Thymus (tissue), 11 donors: ENCODE measurements at regions not wholly inside any gene's neighbourhood (a gene's known extent, or its start where the extent isn't known, plus 50 kb on each side); places are given as distances from the start of the nearest gene placed in this dataset.

Source experiments
- DNase-seq, 9 donors: peaks; one replicate each; pipeline ENCODE4 v3.0.0-alpha.2; 2013; ENCODE audit warnings: low spot score in 9 of 9, low read depth in 6 of 9, missing footprints in 1 of 9
- H3K27ac ChIP-seq, 2 donors: one replicate each; pipeline ENCODE4 v1.5.1; 2013; ENCODE audit warnings: control low read depth in 1 of 2, low read depth in 1 of 2, low read length in 1 of 2, mild to moderate bottlenecking in 1 of 2, moderate library complexity in 1 of 2
- H3K27me3 ChIP-seq, 2 donors: one replicate each; pipeline ENCODE4 v1.5.1; 2013; ENCODE audit warnings: low read length in 1 of 2; ENCODE audit not compliant: control insufficient read depth in 2 of 2, insufficient read depth in 1 of 2
- H3K36me3 ChIP-seq, 2 donors: one replicate each; pipeline ENCODE4 v1.5.1; 2013; ENCODE audit warnings: low read length in 1 of 2, mild to moderate bottlenecking in 1 of 2, moderate library complexity in 1 of 2; ENCODE audit not compliant: control insufficient read depth in 2 of 2, insufficient read depth in 2 of 2
- H3K4me1 ChIP-seq, 2 donors: one replicate each; pipeline ENCODE4 v1.5.1; 2013; ENCODE audit warnings: low read length in 2 of 2; ENCODE audit not compliant: control insufficient read depth in 2 of 2, insufficient read depth in 2 of 2
- H3K4me3 ChIP-seq, 2 donors: one replicate each; pipeline ENCODE4 v1.5.1; 2013; ENCODE audit warnings: low read length in 2 of 2, control low read depth in 1 of 2, mild to moderate bottlenecking in 1 of 2
- H3K9me3 ChIP-seq, 2 donors: one replicate each; pipeline ENCODE4 v1.5.1; 2013; ENCODE audit warnings: low read length in 1 of 2, mild to moderate bottlenecking in 1 of 2; ENCODE audit not compliant: control insufficient read depth in 2 of 2, insufficient read depth in 1 of 2
- WGBS: extraction: QIAGEN DNeasy Blood & Tissue Kit; methylation state at CpG from one replicate; pipeline ENCODE4 v1.1.7; 2013; 5-methylcytosine and 5-hydroxymethylcytosine counted together
- donor health status: healthy.

- 96% methylated on average over 6 of the region's 6 CpGs for WGBS
- DNase-seq: no peak
- H3K4me1 ChIP-seq: no peaks in the 10 kb centered on the region
- H3K4me3 ChIP-seq: no peak overlapping the region
- no peaks in the 10 kb centered on the region for H3K9me3 ChIP-seq
- no peaks in the 10 kb centered on the region for H3K36me3 ChIP-seq
- no peak overlapping the region for H3K27ac ChIP-seq
- H3K27me3 ChIP-seq: no peaks in the 10 kb centered on the region
These were observed 82.2 kb upstream of the APC start for GRCh38 chr5:112655513-112655912.

GRCh38 chr5:112656451-112656850 is 81.2 kb upstream of the APC start:
- WGBS: 98% methylated on average over 2 of the region's 2 CpGs
- no peak for DNase-seq
- Histone ChIP-seq H3K27me3 (no peaks in the 10 kb centered on the region), H3K4me3 (no peak overlapping the region), H3K27ac (no peak overlapping the region), H3K9me3 (no peaks in the 10 kb centered on the region), H3K4me1 (no peaks in the 10 kb centered on the region), H3K36me3 (no peaks in the 10 kb centered on the region)

GRCh38 chr5:112657804-112658203 is 79.9 kb upstream of the APC start:
- 89% methylated on average over 3 of the region's 3 CpGs for WGBS
- H3K27ac ChIP-seq: no peak overlapping the region

GRCh38 chr5:112660359-112660758 is 77.3 kb upstream of the APC start:
- Histone ChIP-seq H3K27me3 (no peaks in the 10 kb centered on the region), H3K27ac (no peak overlapping the region), H3K9me3 (no peaks in the 10 kb centered on the region), H3K4me1 (no peaks in the 10 kb centered on the region), H3K36me3 (no peaks in the 10 kb centered on the region), H3K4me3 (no peak overlapping the region)
- no peak for DNase-seq
- 98% methylated on average over 1 of the region's 1 CpG for WGBS

More at GRCh38 chr5:112657804-112658203, 79.9 kb upstream of the APC start:
- Histone ChIP-seq H3K9me3 (no peaks in the 10 kb centered on the region), H3K4me3 (no peak overlapping the region), H3K36me3 (no peaks in the 10 kb centered on the region), H3K27me3 (no peaks in the 10 kb centered on the region), H3K4me1 (no peaks in the 10 kb centered on the region)
- no peak for DNase-seq

GRCh38 chr5:112663146-112663545 is 74.5 kb upstream of the APC start:
- H3K27ac ChIP-seq: no peak overlapping the region
- no peak for DNase-seq
- no peaks in the 10 kb centered on the region for H3K9me3 ChIP-seq
- no peaks in the 10 kb centered on the region for H3K36me3 ChIP-seq
- WGBS: 94% methylated on average over 3 of the region's 3 CpGs
- H3K4me3 ChIP-seq: no peak overlapping the region
- no peaks in the 10 kb centered on the region for H3K4me1 ChIP-seq
- no peaks in the 10 kb centered on the region for H3K27me3 ChIP-seq

GRCh38 chr5:112668016-112668415 is 69.7 kb upstream of the APC start:
- Histone ChIP-seq H3K9me3 (no peaks in the 10 kb centered on the region), H3K36me3 (no peaks in the 10 kb centered on the region), H3K4me1 (no peaks in the 10 kb centered on the region), H3K27ac (no peak overlapping the region), H3K4me3 (no peak overlapping the region), H3K27me3 (no peaks in the 10 kb centered on the region)
- 99% methylated on average over 4 of the region's 4 CpGs for WGBS
- no peak for DNase-seq

GRCh38 chr5:112668911-112669310 is 68.8 kb upstream of the APC start:
- no peak overlapping the region for H3K4me3 ChIP-seq
- H3K27me3 ChIP-seq: no peaks in the 10 kb centered on the region
- H3K4me1 ChIP-seq: no peaks in the 10 kb centered on the region
- no peak overlapping the region for H3K27ac ChIP-seq
- H3K36me3 ChIP-seq: no peaks in the 10 kb centered on the region
- DNase-seq: no peak
- no peaks in the 10 kb centered on the region for H3K9me3 ChIP-seq
- WGBS: 97% methylated on average over 3 of the region's 3 CpGs

GRCh38 chr5:112669328-112669963 is 68.2 kb upstream of the APC start:
- no peaks in the 10 kb centered on the region for H3K27me3 ChIP-seq
- 92% methylated on average over 5 of the region's 5 CpGs for WGBS
- H3K4me1 ChIP-seq: no peaks in the 10 kb centered on the region
- no peaks in the 10 kb centered on the region for H3K9me3 ChIP-seq
- H3K36me3 ChIP-seq: no peaks in the 10 kb centered on the region
- H3K4me3 ChIP-seq: no peak overlapping the region
- H3K27ac ChIP-seq: no peak overlapping the region
- DNase-seq: no peak

- Histone ChIP-seq H3K27me3 (no peaks in the 10 kb centered on the region), H3K4me3 (no peak overlapping the region), H3K4me1 (no peaks in the 10 kb centered on the region), H3K9me3 (no peaks in the 10 kb centered on the region), H3K27ac (no peak overlapping the region), H3K36me3 (no peaks in the 10 kb centered on the region)
- no peak for DNase-seq
These were observed 66.0 kb upstream of the APC start for GRCh38 chr5:112671687-112672086.

- Histone ChIP-seq H3K4me1 (no peaks in the 10 kb centered on the region), H3K27ac (no peak overlapping the region), H3K27me3 (no peaks in the 10 kb centered on the region), H3K36me3 (no peaks in the 10 kb centered on the region), H3K4me3 (no peak overlapping the region), H3K9me3 (no peaks in the 10 kb centered on the region)
- WGBS: 97% methylated on average over 1 of the region's 1 CpG
- DNase-seq: no peak
These were observed 56.2 kb upstream of the APC start for GRCh38 chr5:112681481-112681908.
